WTC11 (cell line): ENCODE measurements at regions not wholly inside any gene's neighbourhood (a gene's known extent, or its start where the extent isn't known, plus 50 kb on each side); places are given as distances from the start of the nearest gene placed in this dataset.

Experiments used
- ATAC-seq: fragments of 200-7000 bp; cut with Tn5 transposase; 2 replicates; pipeline ENCODE4 v1.10.0; 2021; ENCODE audit warnings: mild to moderate bottlenecking, moderate library complexity
- CTCF ChIA-PET: fragments of 300-600 bp; sonication (Branson Sonifier 250); formaldehyde crosslinking; loops from one replicate; lab custom pipeline; 2021; ENCODE audit warnings: antibody characterized with exemption; lab: Charles Lee
- POLR2A ChIA-PET: fragments of 350-600 bp; sonication (Branson Sonifier 250); formaldehyde crosslinking; loops from one replicate; lab custom pipeline; 2021; ENCODE audit warnings: antibody characterized with exemption; lab: Charles Lee
- DNase-seq: peaks from one replicate; pipeline ENCODE4 v3.0.0; 2021; ENCODE audit warnings: low spot score
- H3K27ac Mint-ChIP-seq: 2 replicates; pipeline ENCODE4 v1.8.0; 2021; ENCODE audit warnings: mixed read lengths
- H3K27me3 Mint-ChIP-seq: 2 replicates; pipeline ENCODE4 v1.8.0; 2021; ENCODE audit warnings: low read depth, mild to moderate bottlenecking, moderate library complexity, mixed read lengths
- H3K36me3 Mint-ChIP-seq: 2 replicates; pipeline ENCODE4 v1.8.0; 2021; ENCODE audit warnings: mixed read lengths
- H3K4me1 Mint-ChIP-seq: 2 replicates; pipeline ENCODE4 v1.8.0; 2022; ENCODE audit warnings: mixed read lengths
- H3K4me3 Mint-ChIP-seq: 2 replicates; pipeline ENCODE4 v1.8.0; 2021; ENCODE audit warnings: mild to moderate bottlenecking, moderate library complexity, mixed read lengths
- H3K9me3 Mint-ChIP-seq: 2 replicates; pipeline ENCODE4 v1.8.0; 2021; ENCODE audit warnings: mixed read lengths
- ATF1 ChIP-seq: sonication (generic); formaldehyde crosslinking; IDR thresholded peaks from 2 replicates; pipeline ENCODE4 v1.8.1; 2023; ENCODE audit warnings: mild to moderate bottlenecking, moderate library complexity, missing genetic modification reagents
- ATF2 ChIP-seq: sonication (generic); formaldehyde crosslinking; IDR thresholded peaks from 2 replicates; pipeline ENCODE4 v1.8.1; 2022; ENCODE audit warnings: low read depth, missing genetic modification reagents, borderline replicate concordance
- CBFB ChIP-seq: sonication (generic); formaldehyde crosslinking; IDR thresholded peaks from 2 replicates; pipeline ENCODE4 v1.8.1; 2022; ENCODE audit warnings: mild to moderate bottlenecking, low read depth, missing genetic modification reagents
- CREM ChIP-seq: sonication (generic); formaldehyde crosslinking; IDR thresholded peaks from 2 replicates; pipeline ENCODE4 v1.8.1; 2022; ENCODE audit warnings: mild to moderate bottlenecking, missing genetic modification reagents, moderate library complexity
- E2F4 ChIP-seq: sonication (generic); formaldehyde crosslinking; IDR thresholded peaks from 2 replicates; pipeline ENCODE4 v1.8.1; 2022; ENCODE audit warnings: low read depth, mild to moderate bottlenecking, moderate library complexity, missing genetic modification reagents, borderline replicate concordance
- ETV6 ChIP-seq: sonication (generic); formaldehyde crosslinking; IDR thresholded peaks from 2 replicates; pipeline ENCODE4 v1.8.1; 2022; ENCODE audit warnings: mild to moderate bottlenecking, missing genetic modification reagents
- FOXJ3 ChIP-seq: sonication (generic); formaldehyde crosslinking; IDR thresholded peaks from 2 replicates; pipeline ENCODE4 v1.9.0; 2021; ENCODE audit warnings: missing genetic modification reagents, mild to moderate bottlenecking, borderline replicate concordance
- HMGA2 ChIP-seq: fragments of 250-450 bp; sonication (Bioruptor Pico); IDR thresholded peaks from 2 replicates; pipeline ENCODE4 v1.4.0; 2021; ENCODE audit warnings: mild to moderate bottlenecking, moderate library complexity
- JAZF1 ChIP-seq: fragments of 250-450 bp; sonication (Bioruptor Pico); IDR thresholded peaks from 2 replicates; pipeline ENCODE4 v1.9.0; 2021; ENCODE audit warnings: moderate library complexity, mild to moderate bottlenecking, inconsistent platforms
- MXD4 ChIP-seq: fragments of 250-450 bp; sonication (Bioruptor Pico); IDR thresholded peaks from 2 replicates; pipeline ENCODE4 v1.8.0; 2021; ENCODE audit warnings: mild to moderate bottlenecking, moderate library complexity, borderline replicate concordance
- NFATC4 ChIP-seq: fragments of 250-450 bp; sonication (Bioruptor Pico); IDR thresholded peaks from 2 replicates; pipeline ENCODE4 v1.9.0; 2021; ENCODE audit warnings: mild to moderate bottlenecking
- NFYB ChIP-seq: sonication (generic); formaldehyde crosslinking; conservative IDR thresholded peaks from 2 replicates; pipeline ENCODE4 v1.8.0; 2022; ENCODE audit warnings: low read depth, missing genetic modification reagents
- PRRX2 ChIP-seq: fragments of 250-450 bp; sonication (Bioruptor Pico); IDR thresholded peaks from 2 replicates; pipeline ENCODE4 v1.8.0; 2021; ENCODE audit warnings: mild to moderate bottlenecking
- SMAD4 ChIP-seq: sonication (generic); formaldehyde crosslinking; IDR thresholded peaks from 2 replicates; pipeline ENCODE4 v1.8.0; 2022; ENCODE audit warnings: mild to moderate bottlenecking, missing genetic modification reagents
- SOX15 ChIP-seq: fragments of 250-450 bp; sonication (Bioruptor Pico); IDR thresholded peaks from 2 replicates; pipeline ENCODE4 v1.9.0; 2021; ENCODE audit warnings: mild to moderate bottlenecking
- SP1 ChIP-seq: sonication (generic); formaldehyde crosslinking; conservative IDR thresholded peaks from 2 replicates; pipeline ENCODE4 v1.8.1; 2022; ENCODE audit warnings: missing genetic modification reagents
- TEAD4 ChIP-seq: sonication (generic); formaldehyde crosslinking; IDR thresholded peaks from 2 replicates; pipeline ENCODE4 v1.8.0; 2022; ENCODE audit warnings: mild to moderate bottlenecking, missing genetic modification reagents
- TP53 ChIP-seq: sonication (generic); formaldehyde crosslinking; IDR thresholded peaks from 2 replicates; pipeline ENCODE4 v1.8.1; 2023; ENCODE audit warnings: mild to moderate bottlenecking, missing genetic modification reagents
- ZNF232 ChIP-seq: sonication (generic); formaldehyde crosslinking; IDR thresholded peaks from 2 replicates; pipeline ENCODE4 v1.8.0; 2022; ENCODE audit warnings: mild to moderate bottlenecking, missing genetic modification reagents
- ZNF396 ChIP-seq: fragments of 250-450 bp; sonication (Bioruptor Pico); IDR thresholded peaks from 2 replicates; pipeline ENCODE4 v1.8.0; 2021; ENCODE audit warnings: mild to moderate bottlenecking, moderate library complexity, borderline replicate concordance
- ZNF425 ChIP-seq: fragments of 250-450 bp; sonication (Bioruptor Pico); conservative IDR thresholded peaks from 2 replicates; pipeline ENCODE4 v1.9.0; 2021; ENCODE audit warnings: mild to moderate bottlenecking
- TF ChIP-seq, protein P1 (sequence below): fragments of 200-600 bp; IDR thresholded peaks from 2 replicates; pipeline ENCODE4 v1.8.0; 2022; ENCODE audit warnings: antibody characterized with exemption
- TF ChIP-seq, protein P2 (sequence below): sonication (generic); formaldehyde crosslinking; IDR thresholded peaks from 2 replicates; pipeline ENCODE4 v1.8.0; 2022; ENCODE audit warnings: mild to moderate bottlenecking, missing genetic modification reagents

- H3K4me1 Mint-ChIP-seq, result no peaks in the 10 kb centered on the region
- H3K9me3 Mint-ChIP-seq, result peaks cover 80% of the 10 kb centered on the region
- H3K27ac Mint-ChIP-seq, result no peak overlapping the region
- no peak overlapping the region for H3K4me3 Mint-ChIP-seq
- DNase-seq, result no peak
- H3K27me3 Mint-ChIP-seq, result peaks cover 11% of the 10 kb centered on the region
- ChIA-PET CTCF (no interaction called here), POLR2A (no interaction called here)
- H3K36me3 Mint-ChIP-seq, result peaks cover 69% of the 10 kb centered on the region
- TF ChIP-seq PRRX2 (CRISPR knock-in tag) (no peak), ZNF425 (CRISPR knock-in tag) (no peak), SMAD4 (no peak), SOX15 (CRISPR knock-in tag) (no peak), TP53 (CRISPR knock-in tag) (no peak), NFATC4 (CRISPR knock-in tag) (no peak), E2F4 (CRISPR knock-in tag) (no peak), ETV6 (no peak), ZNF232 (CRISPR knock-in tag) (no peak), ZNF396 (no peak)
- no peak for ATAC-seq
These were observed 104.2 kb upstream of the SOX13 start for GRCh38 chr1:203968761-203969160.

- H3K4me3 Mint-ChIP-seq, result no peak overlapping the region
- peaks cover 11% of the 10 kb centered on the region for H3K27me3 Mint-ChIP-seq
- ChIA-PET CTCF (no interaction called here), POLR2A (no interaction called here)
- H3K4me1 Mint-ChIP-seq, result no peaks in the 10 kb centered on the region
- TF ChIP-seq, protein P1, sequence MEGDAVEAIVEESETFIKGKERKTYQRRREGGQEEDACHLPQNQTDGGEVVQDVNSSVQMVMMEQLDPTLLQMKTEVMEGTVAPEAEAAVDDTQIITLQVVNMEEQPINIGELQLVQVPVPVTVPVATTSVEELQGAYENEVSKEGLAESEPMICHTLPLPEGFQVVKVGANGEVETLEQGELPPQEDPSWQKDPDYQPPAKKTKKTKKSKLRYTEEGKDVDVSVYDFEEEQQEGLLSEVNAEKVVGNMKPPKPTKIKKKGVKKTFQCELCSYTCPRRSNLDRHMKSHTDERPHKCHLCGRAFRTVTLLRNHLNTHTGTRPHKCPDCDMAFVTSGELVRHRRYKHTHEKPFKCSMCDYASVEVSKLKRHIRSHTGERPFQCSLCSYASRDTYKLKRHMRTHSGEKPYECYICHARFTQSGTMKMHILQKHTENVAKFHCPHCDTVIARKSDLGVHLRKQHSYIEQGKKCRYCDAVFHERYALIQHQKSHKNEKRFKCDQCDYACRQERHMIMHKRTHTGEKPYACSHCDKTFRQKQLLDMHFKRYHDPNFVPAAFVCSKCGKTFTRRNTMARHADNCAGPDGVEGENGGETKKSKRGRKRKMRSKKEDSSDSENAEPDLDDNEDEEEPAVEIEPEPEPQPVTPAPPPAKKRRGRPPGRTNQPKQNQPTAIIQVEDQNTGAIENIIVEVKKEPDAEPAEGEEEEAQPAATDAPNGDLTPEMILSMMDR, result no peak
- TF ChIP-seq, protein P2, sequence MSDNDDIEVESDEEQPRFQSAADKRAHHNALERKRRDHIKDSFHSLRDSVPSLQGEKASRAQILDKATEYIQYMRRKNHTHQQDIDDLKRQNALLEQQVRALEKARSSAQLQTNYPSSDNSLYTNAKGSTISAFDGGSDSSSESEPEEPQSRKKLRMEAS (CRISPR knock-in tag), result no peak
- TF ChIP-seq ATF2, result no peak
- no peak for TF ChIP-seq MXD4
- TF ChIP-seq CBFB (CRISPR knock-in tag), result no peak
- no peak for TF ChIP-seq SP1 (CRISPR knock-in tag)
- TF ChIP-seq NFYB, result no peak
- TF ChIP-seq ATF1 (CRISPR knock-in tag), result no peak
- TF ChIP-seq FOXJ3 (CRISPR knock-in tag), result no peak
- no peak for TF ChIP-seq ZNF396
- TF ChIP-seq JAZF1 (CRISPR knock-in tag), result no peak
- TF ChIP-seq TEAD4 (CRISPR knock-in tag), result no peak
- TF ChIP-seq CREM (CRISPR knock-in tag), result no peak
- no peak for TF ChIP-seq HMGA2 (CRISPR knock-in tag)
- H3K9me3 Mint-ChIP-seq, result peaks cover 80% of the 10 kb centered on the region
- DNase-seq (no peak), ATAC-seq (no peak)
- peaks cover 70% of the 10 kb centered on the region for H3K36me3 Mint-ChIP-seq
- H3K27ac Mint-ChIP-seq, result no peak overlapping the region
These were observed 103.1 kb upstream of the SOX13 start for GRCh38 chr1:203969846-203970245.
